Lower leg skin (tissue), 3 donors: ENCODE measurements at regions not wholly inside any gene's neighbourhood (a gene's known extent, or its start where the extent isn't known, plus 50 kb on each side); places are given as distances from the start of the nearest gene placed in this dataset.

Experiments used
- POLR2A ChIP-seq, 2 donors: fragments of 450-650 bp; IDR thresholded peaks; one replicate each; pipeline ENCODE4 v1.6.1; 2016 to 2017; ENCODE audit warnings: antibody characterized with exemption in 2 of 2, mild to moderate bottlenecking in 1 of 2, moderate library complexity in 1 of 2
- TF ChIP-seq, protein P1 (sequence below), 3 donors: fragments of 450-650 bp; IDR thresholded peaks; one replicate each; pipeline ENCODE4 v1.5.1; 2016; ENCODE audit warnings: antibody characterized with exemption in 3 of 3, mild to moderate bottlenecking in 3 of 3, moderate library complexity in 2 of 3

DNA sequence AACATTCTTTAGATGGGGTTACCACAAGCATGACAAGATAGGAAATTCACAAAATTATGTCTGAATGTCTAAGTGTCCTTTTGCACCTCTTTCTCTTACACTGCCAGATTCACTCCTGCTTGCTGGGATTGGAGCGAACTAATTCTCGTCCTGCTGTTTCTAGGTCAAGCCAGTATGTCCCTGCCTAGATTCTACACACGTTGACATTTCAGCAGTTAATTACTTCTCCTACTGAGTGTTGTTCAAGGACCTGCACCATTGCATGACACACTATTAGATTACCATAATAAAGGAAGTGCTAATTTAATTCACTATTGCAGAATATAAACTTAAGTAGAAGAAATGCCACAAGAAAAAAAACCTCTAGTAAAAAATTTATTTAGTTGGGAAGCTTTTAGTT is 1911.7 kb downstream of the PCDH7 start:
- TF ChIP-seq, protein P1, sequence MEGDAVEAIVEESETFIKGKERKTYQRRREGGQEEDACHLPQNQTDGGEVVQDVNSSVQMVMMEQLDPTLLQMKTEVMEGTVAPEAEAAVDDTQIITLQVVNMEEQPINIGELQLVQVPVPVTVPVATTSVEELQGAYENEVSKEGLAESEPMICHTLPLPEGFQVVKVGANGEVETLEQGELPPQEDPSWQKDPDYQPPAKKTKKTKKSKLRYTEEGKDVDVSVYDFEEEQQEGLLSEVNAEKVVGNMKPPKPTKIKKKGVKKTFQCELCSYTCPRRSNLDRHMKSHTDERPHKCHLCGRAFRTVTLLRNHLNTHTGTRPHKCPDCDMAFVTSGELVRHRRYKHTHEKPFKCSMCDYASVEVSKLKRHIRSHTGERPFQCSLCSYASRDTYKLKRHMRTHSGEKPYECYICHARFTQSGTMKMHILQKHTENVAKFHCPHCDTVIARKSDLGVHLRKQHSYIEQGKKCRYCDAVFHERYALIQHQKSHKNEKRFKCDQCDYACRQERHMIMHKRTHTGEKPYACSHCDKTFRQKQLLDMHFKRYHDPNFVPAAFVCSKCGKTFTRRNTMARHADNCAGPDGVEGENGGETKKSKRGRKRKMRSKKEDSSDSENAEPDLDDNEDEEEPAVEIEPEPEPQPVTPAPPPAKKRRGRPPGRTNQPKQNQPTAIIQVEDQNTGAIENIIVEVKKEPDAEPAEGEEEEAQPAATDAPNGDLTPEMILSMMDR (IDR thresholded peaks at IDR 0.05), result no peak
- TF ChIP-seq POLR2A (IDR thresholded peaks at IDR 0.05), result no peak
